Neuronal stem cell (in vitro differentiated cells): ENCODE measurements at regions not wholly inside any gene's neighbourhood (a gene's known extent, or its start where the extent isn't known, plus 50 kb on each side); places are given as distances from the start of the nearest gene placed in this dataset.

Experiments
- DNase-seq: peaks from one replicate; pipeline ENCODE4 v3.0.0-alpha.2; 2013; ENCODE audit warnings: low spot score
- H2AFZ ChIP-seq: one replicate; pipeline ENCODE4 v1.6.1; 2013; ENCODE audit warnings: mild to moderate bottlenecking, low read length, inconsistent platforms
- H2AK5ac ChIP-seq: 2 replicates; pipeline ENCODE4 v1.6.1; 2013; ENCODE audit warnings: low read depth, mild to moderate bottlenecking, inconsistent platforms, low read length, moderate library complexity, mixed read lengths
- H2BK120ac ChIP-seq: 2 replicates; pipeline ENCODE4 v1.6.1; 2013; ENCODE audit warnings: low read depth, mild to moderate bottlenecking, inconsistent platforms, low read length, moderate library complexity, mixed read lengths
- H2BK12ac ChIP-seq: one replicate; pipeline ENCODE4 v1.6.1; 2013; ENCODE audit warnings: low read length, inconsistent platforms
- H2BK15ac ChIP-seq: 2 replicates; pipeline ENCODE4 v1.6.1; 2013; ENCODE audit warnings: mild to moderate bottlenecking, low read length, inconsistent platforms, mixed read lengths
- H2BK5ac ChIP-seq: one replicate; pipeline ENCODE4 v1.6.1; 2013; ENCODE audit warnings: inconsistent platforms, mild to moderate bottlenecking, low read length, moderate library complexity
- H3K14ac ChIP-seq: one replicate; pipeline ENCODE4 v1.6.1; 2013; ENCODE audit warnings: low read length, inconsistent platforms
- H3K18ac ChIP-seq: 2 replicates; pipeline ENCODE4 v1.6.1; 2013; ENCODE audit warnings: low read length, inconsistent platforms
- H3K23ac ChIP-seq: 2 replicates; pipeline ENCODE4 v1.6.1; 2013; ENCODE audit warnings: low read depth, mild to moderate bottlenecking, mixed read lengths, low read length, inconsistent platforms; ENCODE audit not compliant: poor library complexity
- H3K27ac ChIP-seq: replicated peaks from 3 replicates; pipeline ENCODE4 v1.5.1; 2013; ENCODE audit warnings: low read length, inconsistent platforms
- H3K27me3 ChIP-seq, 3 experiments: 2 replicates each; pipeline ENCODE4 v1.6.1; 2013; ENCODE audit warnings: low read length in 3 of 3, mild to moderate bottlenecking in 2 of 3, inconsistent platforms in 1 of 3, low read depth in 1 of 3, mixed read lengths in 1 of 3, moderate library complexity in 1 of 3; ENCODE audit not compliant: control insufficient read depth in 3 of 3, insufficient read depth in 3 of 3
- H3K36me3 ChIP-seq, 2 donors: replicated peaks in 1 of 2; 2 replicates each; pipeline ENCODE4 v1.6.1; 2013; ENCODE audit warnings: low read length in 2 of 2; ENCODE audit not compliant: control insufficient read depth in 2 of 2, insufficient read depth in 2 of 2
- H3K4ac ChIP-seq: 2 replicates; pipeline ENCODE4 v1.6.1; 2013; ENCODE audit warnings: inconsistent platforms, mild to moderate bottlenecking, low read length, moderate library complexity
- H3K4me1 ChIP-seq, 2 donors: 1 replicate in 1 of 2; 2 replicates in 1 of 2; pipeline ENCODE4 v1.6.1; 2013; ENCODE audit warnings: low read length in 2 of 2, low read depth in 1 of 2; ENCODE audit not compliant: control insufficient read depth in 2 of 2, insufficient read depth in 1 of 2
- H3K4me2 ChIP-seq: one replicate; pipeline ENCODE4 v1.6.1; 2013; ENCODE audit warnings: mild to moderate bottlenecking, low read length, inconsistent platforms; ENCODE audit not compliant: insufficient read depth, poor library complexity, severe bottlenecking
- H3K4me3 ChIP-seq, 2 donors: 2 replicates each; pipeline ENCODE4 v1.5.1; 2013; ENCODE audit warnings: low read length in 2 of 2, mild to moderate bottlenecking in 2 of 2, inconsistent platforms in 1 of 2, moderate library complexity in 1 of 2
- H3K79me1 ChIP-seq: one replicate; pipeline ENCODE4 v1.6.1; 2013; ENCODE audit warnings: low read depth, mild to moderate bottlenecking, inconsistent platforms, low read length, moderate library complexity
- H3K9ac ChIP-seq: one replicate; pipeline ENCODE4 v1.6.1; 2013; ENCODE audit warnings: mild to moderate bottlenecking, low read depth, low read length, inconsistent platforms; ENCODE audit not compliant: poor library complexity
- H3K9me3 ChIP-seq, 2 donors: replicated peaks in 1 of 2; 2 replicates each; pipeline versions ENCODE3 to v1.6.1; 2013; ENCODE audit warnings: low read length in 2 of 2, mild to moderate bottlenecking in 2 of 2, inconsistent platforms in 1 of 2, low read depth in 1 of 2, mixed read lengths in 1 of 2, moderate library complexity in 1 of 2; ENCODE audit not compliant: control insufficient read depth in 2 of 2, insufficient read depth in 1 of 2
- H4K8ac ChIP-seq: one replicate; pipeline ENCODE4 v1.6.1; 2013; ENCODE audit warnings: low read depth, mild to moderate bottlenecking, inconsistent platforms, low read length, moderate library complexity
- H4K91ac ChIP-seq: one replicate; pipeline ENCODE4 v1.6.1; 2013; ENCODE audit warnings: low read length, low read depth, mild to moderate bottlenecking, inconsistent platforms; ENCODE audit not compliant: poor library complexity
- WGBS, 2 donors: extraction: QIAGEN DNeasy Blood & Tissue Kit; methylation state at CpG; one replicate each; pipeline ENCODE4 v1.1.7; 2013; ENCODE audit warnings: missing lambda C conversion rate in 2 of 2, mixed read lengths in 1 of 2; ENCODE audit not compliant: insufficient read length in 2 of 2, insufficient replicate concordance in 1 of 2; ENCODE audit errors: extremely low coverage in 2 of 2; 5-methylcytosine and 5-hydroxymethylcytosine counted together

DNA sequence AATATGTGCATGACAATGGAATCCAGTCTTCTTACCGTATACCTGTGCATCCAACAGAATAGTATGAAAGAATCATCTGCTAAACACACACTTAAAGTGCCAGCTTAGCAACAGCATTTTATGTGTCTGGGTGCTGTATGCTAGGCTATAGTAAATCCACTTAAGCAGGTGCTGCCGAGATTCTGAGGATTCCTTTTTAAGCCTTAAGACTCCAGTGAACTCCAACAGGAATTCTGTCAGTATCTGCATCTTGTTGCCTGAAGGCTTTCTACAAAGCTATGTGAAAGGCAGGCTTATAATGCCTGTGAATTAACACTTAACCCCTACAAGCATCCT, 1076.4 kb upstream of the PABPC4L start:
- Histone ChIP-seq H3K9me3 (no peaks in the 10 kb centered on the region), H3K18ac (no peak overlapping the region), H3K79me1 (no peaks in the 10 kb centered on the region), H2AFZ (no peak overlapping the region), H2BK120ac (no peak overlapping the region), H2BK12ac (no peak overlapping the region), H2AK5ac (no peak overlapping the region), H3K4me2 (no peak overlapping the region), H2BK5ac (no peak overlapping the region), H3K4ac (no peak overlapping the region), H3K27ac (no peak overlapping the region), H3K36me3 (no peaks in the 10 kb centered on the region), H3K4me3 (no peak overlapping the region), H3K4me1 (no peaks in the 10 kb centered on the region), H3K27me3 (no peaks in the 10 kb centered on the region), H2BK15ac (no peak overlapping the region), H3K23ac (no peak overlapping the region), H3K9ac (no peak overlapping the region), H3K14ac (no peak overlapping the region), H4K8ac (no peak overlapping the region), H4K91ac (no peak overlapping the region)
- WGBS, 2 donors, result no CpG with 5 or more reads among the region's 2 CpGs
- no peak for DNase-seq

DNA sequence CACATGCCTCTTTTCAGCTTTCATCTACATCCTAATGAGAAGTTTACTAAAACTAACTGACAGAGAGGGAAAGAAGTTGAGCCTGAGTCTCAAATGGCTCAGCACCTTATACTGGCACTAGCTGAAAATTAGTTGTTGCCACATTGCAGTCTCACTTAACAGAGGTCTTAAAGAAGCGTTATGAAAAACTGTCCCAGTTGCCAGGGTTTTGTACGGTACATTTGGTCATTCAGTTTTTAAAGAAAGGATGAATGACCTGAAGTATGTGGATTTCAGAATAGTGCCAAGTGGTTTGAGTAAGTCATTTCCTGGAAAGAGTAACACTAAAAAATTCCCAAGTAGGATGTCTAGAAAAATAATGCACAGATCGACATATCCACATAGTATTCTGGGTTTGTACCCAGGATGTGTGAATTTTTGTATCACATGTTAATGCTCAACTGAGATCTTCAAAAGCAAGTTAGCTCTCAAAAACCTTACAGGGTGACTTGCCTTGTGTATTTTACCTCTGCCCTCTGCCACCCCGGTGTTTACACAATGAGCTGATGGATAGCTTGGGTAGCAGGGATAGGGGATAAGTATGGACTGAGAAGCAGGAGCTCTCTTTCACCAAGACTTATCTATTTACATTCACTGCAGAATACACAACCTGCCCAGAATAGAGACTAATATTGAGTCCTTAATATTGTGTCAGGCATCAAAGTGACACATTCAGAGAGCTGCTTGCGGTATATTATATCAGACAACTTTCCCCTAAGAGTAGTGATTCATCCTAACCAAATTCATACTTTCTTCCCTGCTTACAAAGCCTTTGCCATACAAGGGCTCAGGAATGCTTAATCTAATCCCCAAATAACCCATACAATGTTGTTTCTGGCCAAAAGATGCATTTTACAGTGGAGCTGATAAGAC, 1075.7 kb upstream of the PABPC4L start:
- no peak overlapping the region for H4K8ac ChIP-seq
- H3K4me2 ChIP-seq, result no peak overlapping the region
- no peak overlapping the region for H2BK15ac ChIP-seq
- no peak overlapping the region for H2BK5ac ChIP-seq
- H2BK12ac ChIP-seq, result no peak overlapping the region
- no peak overlapping the region for H3K4me3 ChIP-seq
- H3K4ac ChIP-seq, result no peak overlapping the region
- no peak overlapping the region for H3K27ac ChIP-seq
- no CpG with 5 or more reads among the region's 5 CpGs for WGBS, 2 donors
- no peaks in the 10 kb centered on the region for H3K4me1 ChIP-seq
- no peak overlapping the region for H3K18ac ChIP-seq
- H2BK120ac ChIP-seq, result no peak overlapping the region
- DNase-seq, result no peak
- H3K23ac ChIP-seq, result no peak overlapping the region
- H3K14ac ChIP-seq, result no peak overlapping the region
- no peak overlapping the region for H3K9ac ChIP-seq
- no peaks in the 10 kb centered on the region for H3K36me3 ChIP-seq
- H4K91ac ChIP-seq, result no peak overlapping the region
- H3K9me3 ChIP-seq, result no peaks in the 10 kb centered on the region
- H2AFZ ChIP-seq, result no peak overlapping the region
- no peak overlapping the region for H2AK5ac ChIP-seq
- no peaks in the 10 kb centered on the region for H3K79me1 ChIP-seq
- H3K27me3 ChIP-seq, result no peaks in the 10 kb centered on the region

DNA sequence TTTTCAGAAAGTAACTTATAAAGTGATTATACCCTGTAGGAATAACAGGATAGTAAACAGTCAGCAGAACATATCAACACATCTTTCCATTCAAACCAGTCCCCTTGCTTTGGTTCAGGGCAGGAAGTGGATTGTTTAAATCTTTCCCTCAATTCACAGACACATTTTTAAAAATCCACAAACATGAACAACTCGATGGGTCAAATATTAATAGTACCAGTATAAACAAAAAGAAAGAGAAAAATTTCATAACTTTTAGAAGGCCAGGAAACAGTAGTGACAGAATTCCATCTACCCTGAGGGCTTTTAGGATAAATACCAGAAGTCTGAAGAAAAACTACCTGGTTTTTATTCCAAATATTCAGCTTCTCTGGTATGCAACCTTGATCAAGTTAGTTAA, 1072.8 kb upstream of the PABPC4L start:
- Histone ChIP-seq H3K27me3 (no peaks in the 10 kb centered on the region), H3K27ac (no peak overlapping the region), H2BK15ac (no peak overlapping the region), H3K23ac (no peak overlapping the region), H3K4me3 (no peak overlapping the region), H3K9me3 (no peaks in the 10 kb centered on the region), H2AK5ac (no peak overlapping the region), H2BK12ac (no peak overlapping the region), H4K91ac (no peak overlapping the region), H2BK120ac (no peak overlapping the region), H2AFZ (peak overlapping the region; percentile 33), H3K4me1 (no peaks in the 10 kb centered on the region), H3K18ac (no peak overlapping the region), H3K4me2 (no peak overlapping the region), H3K9ac (no peak overlapping the region), H3K36me3 (no peaks in the 10 kb centered on the region), H4K8ac (no peak overlapping the region), H3K14ac (no peak overlapping the region), H3K79me1 (no peaks in the 10 kb centered on the region), H3K4ac (no peak overlapping the region), H2BK5ac (no peak overlapping the region)
- no peak for DNase-seq
- no CpG with 5 or more reads among the region's 1 CpG for WGBS, 2 donors

GRCh38 chr4:135269125-135269890, 1067.7 kb upstream of the PABPC4L start:
- Histone ChIP-seq H2BK5ac (no peak overlapping the region), H3K9me3 (no peaks in the 10 kb centered on the region), H3K4me2 (no peak overlapping the region), H3K9ac (no peak overlapping the region), H2BK120ac (no peak overlapping the region), H2AK5ac (no peak overlapping the region), H4K91ac (no peak overlapping the region), H3K36me3 (no peaks in the 10 kb centered on the region), H3K18ac (no peak overlapping the region), H3K27me3 (no peaks in the 10 kb centered on the region), H3K4ac (no peak overlapping the region), H2AFZ (no peak overlapping the region), H2BK15ac (no peak overlapping the region), H3K79me1 (no peaks in the 10 kb centered on the region), H3K14ac (no peak overlapping the region), H3K4me3 (no peak overlapping the region), H3K4me1 (no peaks in the 10 kb centered on the region), H3K27ac (no peak overlapping the region), H2BK12ac (no peak overlapping the region), H3K23ac (no peak overlapping the region), H4K8ac (no peak overlapping the region)
- no CpG with 5 or more reads among the region's 7 CpGs for WGBS, 2 donors
- no peak for DNase-seq
